ENCODE measurements at regions not wholly inside any gene's neighbourhood (a gene's known extent, or its start where the extent isn't known, plus 50 kb on each side); places are given as distances from the start of the nearest gene placed in this dataset.

DNA sequence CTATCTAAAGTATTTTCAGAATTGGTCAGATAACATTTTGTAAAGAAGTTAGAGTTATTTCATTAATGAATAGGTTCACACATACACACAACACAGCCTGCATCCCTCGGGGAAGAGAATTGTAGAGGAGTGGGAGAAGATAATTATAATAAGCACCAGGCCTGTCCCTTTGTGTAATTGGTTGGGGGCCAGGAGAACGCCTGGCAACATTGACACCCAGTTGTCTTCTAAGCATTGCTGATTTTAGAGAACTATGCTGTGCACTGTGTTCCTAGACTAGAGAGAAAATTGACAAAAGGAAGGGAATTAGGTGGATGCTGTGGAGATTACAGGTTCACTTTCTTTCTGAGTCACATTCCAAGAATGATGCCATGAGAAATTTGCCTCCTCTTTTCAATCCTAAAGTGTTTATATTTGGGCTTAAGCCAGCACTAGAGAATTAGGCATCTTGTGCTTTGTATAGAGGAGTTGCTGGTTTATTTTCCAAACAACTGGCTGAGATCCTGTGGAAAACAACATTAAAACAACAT is 247.6 kb downstream of the COX7C start:
- Histone ChIP-seq H3K27me3 (ENCODE audit: control insufficient read depth in 2 of 2, insufficient read depth in 2 of 2, low read length in 2 of 2) (no peaks in the 10 kb centered on the region), H3K27ac (ENCODE audit: low read depth in 2 of 2, low read length in 2 of 2) (no peak overlapping the region), H3K36me3 (ENCODE audit: control insufficient read depth in 2 of 2, insufficient read depth in 2 of 2, low read length in 2 of 2) (no peaks in the 10 kb centered on the region), H3K4me1 (ENCODE audit: control insufficient read depth in 2 of 2, insufficient read depth in 2 of 2, low read length in 2 of 2) (no peaks in the 10 kb centered on the region), H3K9ac (ENCODE audit: low read depth in 1 of 2, low read length in 2 of 2) (no peak overlapping the region), H3K9me3 (ENCODE audit: control insufficient read depth in 2 of 2, low read length in 2 of 2) (no peaks in the 10 kb centered on the region), H3K4me3 (ENCODE audit: low read length in 2 of 2) (no peak overlapping the region)

DNA sequence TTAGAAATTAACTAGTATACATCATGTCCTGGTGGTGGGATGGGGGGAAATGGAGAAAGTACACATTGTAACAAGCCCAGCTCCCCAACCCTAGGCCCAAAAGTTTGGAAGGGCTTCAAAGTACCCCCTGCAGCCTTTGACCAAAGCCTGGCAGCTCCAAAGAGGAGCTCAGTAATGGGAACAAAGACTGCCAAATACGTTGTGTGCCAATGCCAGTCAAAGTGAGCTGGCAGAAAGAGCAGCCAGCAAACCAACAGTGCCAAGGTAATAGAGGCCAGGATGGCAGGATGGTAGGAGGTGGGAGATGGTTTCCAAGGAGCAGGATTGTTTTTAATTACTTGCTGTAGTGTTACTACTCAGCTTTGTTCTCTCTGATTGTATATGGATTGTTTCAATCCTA is 248.3 kb downstream of the COX7C start:
- no peak overlapping the region for H3K9ac ChIP-seq (ENCODE audit: low read depth in 1 of 2, low read length in 2 of 2)
- H3K4me3 ChIP-seq (ENCODE audit: low read length in 2 of 2) = no peak overlapping the region
- H3K4me1 ChIP-seq (ENCODE audit: control insufficient read depth in 2 of 2, insufficient read depth in 2 of 2, low read length in 2 of 2) = no peaks in the 10 kb centered on the region
- H3K36me3 ChIP-seq (ENCODE audit: control insufficient read depth in 2 of 2, insufficient read depth in 2 of 2, low read length in 2 of 2) = no peaks in the 10 kb centered on the region
- H3K27me3 ChIP-seq (ENCODE audit: control insufficient read depth in 2 of 2, insufficient read depth in 2 of 2, low read length in 2 of 2) = no peaks in the 10 kb centered on the region
- H3K9me3 ChIP-seq (ENCODE audit: control insufficient read depth in 2 of 2, low read length in 2 of 2) = no peaks in the 10 kb centered on the region
- H3K27ac ChIP-seq (ENCODE audit: low read depth in 2 of 2, low read length in 2 of 2) = no peak overlapping the region

- Histone ChIP-seq H3K4me3 (ENCODE audit: low read length in 2 of 2) (no peak overlapping the region), H3K36me3 (ENCODE audit: control insufficient read depth in 2 of 2, insufficient read depth in 2 of 2, low read length in 2 of 2) (no peaks in the 10 kb centered on the region), H3K27ac (ENCODE audit: low read depth in 2 of 2, low read length in 2 of 2) (no peak overlapping the region)
These were observed 251.5 kb downstream of the COX7C start for GRCh38 chr5:86869268-86869667.

DNA sequence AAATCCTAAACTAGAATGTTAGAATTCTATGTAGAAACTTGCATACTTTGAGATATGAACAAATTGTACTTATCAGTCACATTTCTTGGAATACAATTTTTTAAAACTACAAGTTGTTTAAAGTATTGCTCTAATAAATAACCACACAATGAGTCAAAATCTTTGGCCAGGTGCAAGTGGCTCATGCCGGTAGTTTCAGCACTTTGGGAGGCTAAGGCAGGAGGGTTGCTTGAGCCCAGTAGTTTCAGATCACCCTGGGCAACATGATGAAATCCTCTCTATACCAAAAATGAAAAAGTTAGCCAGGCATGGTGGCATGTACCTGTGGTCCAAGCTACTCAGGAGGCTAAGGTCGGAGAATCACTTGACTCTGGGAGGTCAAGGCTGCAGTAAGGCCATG is 257.8 kb downstream of the COX7C start:
- Histone ChIP-seq H3K9ac (ENCODE audit: low read depth in 1 of 2, low read length in 2 of 2) (no peak overlapping the region), H3K9me3 (ENCODE audit: control insufficient read depth in 2 of 2, low read length in 2 of 2) (no peaks in the 10 kb centered on the region), H3K27me3 (ENCODE audit: control insufficient read depth in 2 of 2, insufficient read depth in 2 of 2, low read length in 2 of 2) (no peaks in the 10 kb centered on the region), H3K36me3 (ENCODE audit: control insufficient read depth in 2 of 2, insufficient read depth in 2 of 2, low read length in 2 of 2) (no peaks in the 10 kb centered on the region), H3K4me3 (ENCODE audit: low read length in 2 of 2) (no peak overlapping the region), H3K27ac (ENCODE audit: low read depth in 2 of 2, low read length in 2 of 2) (no peak overlapping the region), H3K4me1 (ENCODE audit: control insufficient read depth in 2 of 2, insufficient read depth in 2 of 2, low read length in 2 of 2) (no peaks in the 10 kb centered on the region)

More at GRCh38 chr5:86869268-86869667, 251.5 kb downstream of the COX7C start:
- Histone ChIP-seq H3K9me3 (ENCODE audit: control insufficient read depth in 2 of 2, low read length in 2 of 2) (no peaks in the 10 kb centered on the region), H3K9ac (ENCODE audit: low read depth in 1 of 2, low read length in 2 of 2) (no peak overlapping the region), H3K4me1 (ENCODE audit: control insufficient read depth in 2 of 2, insufficient read depth in 2 of 2, low read length in 2 of 2) (no peaks in the 10 kb centered on the region), H3K27me3 (ENCODE audit: control insufficient read depth in 2 of 2, insufficient read depth in 2 of 2, low read length in 2 of 2) (no peaks in the 10 kb centered on the region)

GRCh38 chr5:86878250-86878649 is 260.5 kb downstream of the COX7C start:
- no peaks in the 10 kb centered on the region for H3K4me1 ChIP-seq (ENCODE audit: control insufficient read depth in 2 of 2, insufficient read depth in 2 of 2, low read length in 2 of 2)
- no peak overlapping the region for H3K27ac ChIP-seq (ENCODE audit: low read depth in 2 of 2, low read length in 2 of 2)
- H3K9ac ChIP-seq (ENCODE audit: low read depth in 1 of 2, low read length in 2 of 2) = no peak overlapping the region
- no peaks in the 10 kb centered on the region for H3K36me3 ChIP-seq (ENCODE audit: control insufficient read depth in 2 of 2, insufficient read depth in 2 of 2, low read length in 2 of 2)
- no peaks in the 10 kb centered on the region for H3K27me3 ChIP-seq (ENCODE audit: control insufficient read depth in 2 of 2, insufficient read depth in 2 of 2, low read length in 2 of 2)
- H3K4me3 ChIP-seq (ENCODE audit: low read length in 2 of 2) = no peak overlapping the region
- H3K9me3 ChIP-seq (ENCODE audit: control insufficient read depth in 2 of 2, low read length in 2 of 2) = no peaks in the 10 kb centered on the region

- no peak overlapping the region for H3K4me3 ChIP-seq (ENCODE audit: low read length in 2 of 2)
These were observed 261.3 kb downstream of the COX7C start for GRCh38 chr5:86879086-86879485.

GRCh38 chr5:86880344-86880743 is 262.6 kb downstream of the COX7C start:
- H3K9me3 ChIP-seq (ENCODE audit: control insufficient read depth in 2 of 2, low read length in 2 of 2) = no peaks in the 10 kb centered on the region
- no peaks in the 10 kb centered on the region for H3K4me1 ChIP-seq (ENCODE audit: control insufficient read depth in 2 of 2, insufficient read depth in 2 of 2, low read length in 2 of 2)
- no peak overlapping the region for H3K9ac ChIP-seq (ENCODE audit: low read depth in 1 of 2, low read length in 2 of 2)
- no peaks in the 10 kb centered on the region for H3K36me3 ChIP-seq (ENCODE audit: control insufficient read depth in 2 of 2, insufficient read depth in 2 of 2, low read length in 2 of 2)
- H3K4me3 ChIP-seq (ENCODE audit: low read length in 2 of 2) = no peak overlapping the region
- H3K27ac ChIP-seq (ENCODE audit: low read depth in 2 of 2, low read length in 2 of 2) = no peak overlapping the region
- no peaks in the 10 kb centered on the region for H3K27me3 ChIP-seq (ENCODE audit: control insufficient read depth in 2 of 2, insufficient read depth in 2 of 2, low read length in 2 of 2)

More at GRCh38 chr5:86879086-86879485, 261.3 kb downstream of the COX7C start:
- Histone ChIP-seq H3K9me3 (ENCODE audit: control insufficient read depth in 2 of 2, low read length in 2 of 2) (no peaks in the 10 kb centered on the region), H3K9ac (ENCODE audit: low read depth in 1 of 2, low read length in 2 of 2) (no peak overlapping the region), H3K27me3 (ENCODE audit: control insufficient read depth in 2 of 2, insufficient read depth in 2 of 2, low read length in 2 of 2) (no peaks in the 10 kb centered on the region), H3K27ac (ENCODE audit: low read depth in 2 of 2, low read length in 2 of 2) (no peak overlapping the region), H3K36me3 (ENCODE audit: control insufficient read depth in 2 of 2, insufficient read depth in 2 of 2, low read length in 2 of 2) (no peaks in the 10 kb centered on the region), H3K4me1 (ENCODE audit: control insufficient read depth in 2 of 2, insufficient read depth in 2 of 2, low read length in 2 of 2) (no peaks in the 10 kb centered on the region)

DNA sequence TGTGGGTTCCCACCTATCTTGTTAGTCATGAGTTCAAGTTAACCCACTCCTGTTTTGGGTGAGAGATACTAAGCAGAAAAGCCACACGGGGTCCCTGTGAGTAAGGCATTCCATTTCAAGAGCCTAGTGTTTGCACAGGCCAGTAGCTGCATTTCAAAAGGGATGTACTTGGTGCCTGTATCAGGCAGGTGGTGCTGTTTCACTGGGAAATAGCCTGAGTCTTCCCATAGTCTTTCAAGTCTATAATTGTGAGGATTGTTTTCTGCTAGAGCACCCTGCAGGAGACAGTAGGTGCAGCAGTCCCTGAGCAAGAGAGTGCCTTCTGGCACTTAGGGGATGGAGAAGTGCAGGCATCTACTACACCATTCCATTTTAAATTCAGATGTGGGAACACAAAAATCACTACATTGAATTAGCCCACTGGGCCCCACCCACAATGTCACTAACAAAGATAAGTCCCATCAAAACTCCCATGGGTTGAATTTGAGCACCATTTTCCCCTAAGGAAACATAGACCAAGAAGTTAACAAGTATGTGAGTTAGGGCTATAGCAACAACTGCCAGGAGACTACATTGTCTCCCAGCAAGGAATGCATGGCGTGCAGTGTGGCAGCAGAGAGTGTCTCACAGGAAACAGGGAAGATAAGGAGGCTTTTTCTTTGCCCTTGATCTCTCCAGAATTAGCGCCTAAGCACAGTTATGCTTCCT is 263.2 kb downstream of the COX7C start:
- no peaks in the 10 kb centered on the region for H3K27me3 ChIP-seq (ENCODE audit: control insufficient read depth in 2 of 2, insufficient read depth in 2 of 2, low read length in 2 of 2)
- no peak overlapping the region for H3K27ac ChIP-seq (ENCODE audit: low read depth in 2 of 2, low read length in 2 of 2)
- no peaks in the 10 kb centered on the region for H3K9me3 ChIP-seq (ENCODE audit: control insufficient read depth in 2 of 2, low read length in 2 of 2)
- H3K4me1 ChIP-seq (ENCODE audit: control insufficient read depth in 2 of 2, insufficient read depth in 2 of 2, low read length in 2 of 2) = no peaks in the 10 kb centered on the region
- no peaks in the 10 kb centered on the region for H3K36me3 ChIP-seq (ENCODE audit: control insufficient read depth in 2 of 2, insufficient read depth in 2 of 2, low read length in 2 of 2)
- no peak overlapping the region for H3K9ac ChIP-seq (ENCODE audit: low read depth in 1 of 2, low read length in 2 of 2)
- no peak overlapping the region for H3K4me3 ChIP-seq (ENCODE audit: low read length in 2 of 2)

DNA sequence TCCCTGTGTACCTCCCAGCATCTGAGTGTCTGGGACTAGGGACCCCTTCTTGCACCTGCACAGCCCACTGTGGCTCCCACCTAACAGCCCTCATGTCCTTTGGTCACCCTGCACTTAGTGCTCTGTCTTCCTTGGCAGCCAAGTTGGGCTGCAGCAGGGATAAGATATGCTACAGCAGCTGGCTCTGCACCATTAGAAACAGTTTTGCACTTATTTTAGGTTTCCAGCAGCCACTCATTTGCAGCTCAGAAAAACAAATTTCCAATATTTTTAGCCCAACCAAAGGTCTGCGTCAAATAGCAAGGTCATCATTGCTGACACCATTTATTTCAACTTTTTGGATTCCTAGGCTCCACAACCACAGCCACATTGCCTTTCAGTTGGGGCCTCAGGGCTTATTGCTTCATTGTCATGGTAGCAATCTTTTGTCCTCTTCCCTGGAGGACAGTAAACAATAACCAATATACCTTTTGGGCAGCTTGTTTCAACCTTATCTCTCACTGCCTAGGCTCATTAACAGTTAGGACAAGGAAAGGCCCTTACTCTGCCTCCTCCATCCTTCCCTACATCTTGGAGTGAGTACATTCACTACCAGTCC is 263.9 kb downstream of the COX7C start:
- H3K4me3 ChIP-seq (ENCODE audit: low read length in 2 of 2) = no peak overlapping the region
- no peaks in the 10 kb centered on the region for H3K27me3 ChIP-seq (ENCODE audit: control insufficient read depth in 2 of 2, insufficient read depth in 2 of 2, low read length in 2 of 2)
- H3K36me3 ChIP-seq (ENCODE audit: control insufficient read depth in 2 of 2, insufficient read depth in 2 of 2, low read length in 2 of 2) = no peaks in the 10 kb centered on the region
- no peaks in the 10 kb centered on the region for H3K9me3 ChIP-seq (ENCODE audit: control insufficient read depth in 2 of 2, low read length in 2 of 2)
- no peaks in the 10 kb centered on the region for H3K4me1 ChIP-seq (ENCODE audit: control insufficient read depth in 2 of 2, insufficient read depth in 2 of 2, low read length in 2 of 2)
- no peak overlapping the region for H3K27ac ChIP-seq (ENCODE audit: low read depth in 2 of 2, low read length in 2 of 2)
- H3K9ac ChIP-seq (ENCODE audit: low read depth in 1 of 2, low read length in 2 of 2) = no peak overlapping the region

DNA sequence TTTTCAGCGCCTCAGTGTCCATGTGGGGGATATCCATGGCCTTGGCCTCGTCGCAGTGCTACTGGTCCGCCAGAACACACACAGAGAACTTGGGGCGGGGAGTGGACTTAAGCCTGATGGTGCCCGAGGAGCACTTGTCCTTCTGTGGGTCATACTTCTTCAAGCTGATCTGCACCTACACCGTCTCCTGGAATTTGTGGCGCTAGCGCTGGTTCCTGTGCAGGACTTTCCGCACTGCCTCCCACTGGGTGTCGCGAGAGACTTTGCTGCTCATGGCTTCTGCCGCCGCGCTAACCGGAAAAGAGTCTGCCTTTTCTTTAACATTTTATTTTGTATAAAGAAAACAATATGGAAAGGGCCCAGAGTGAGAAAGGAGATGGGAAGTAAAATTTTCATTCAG is 266.9 kb downstream of the COX7C start:
- Histone ChIP-seq H3K9ac (ENCODE audit: low read depth in 1 of 2, low read length in 2 of 2) (no peak overlapping the region), H3K9me3 (ENCODE audit: control insufficient read depth in 2 of 2, low read length in 2 of 2) (no peaks in the 10 kb centered on the region), H3K4me3 (ENCODE audit: low read length in 2 of 2) (no peak overlapping the region), H3K27me3 (ENCODE audit: control insufficient read depth in 2 of 2, insufficient read depth in 2 of 2, low read length in 2 of 2) (no peaks in the 10 kb centered on the region), H3K36me3 (ENCODE audit: control insufficient read depth in 2 of 2, insufficient read depth in 2 of 2, low read length in 2 of 2) (no peaks in the 10 kb centered on the region), H3K4me1 (ENCODE audit: control insufficient read depth in 2 of 2, insufficient read depth in 2 of 2, low read length in 2 of 2) (no peaks in the 10 kb centered on the region), H3K27ac (ENCODE audit: low read depth in 2 of 2, low read length in 2 of 2) (no peak overlapping the region)

Measured in mucosa of rectum (tissue), 2 donors.